ENCODE measurements at regions not wholly inside any gene's neighbourhood (a gene's known extent, or its start where the extent isn't known, plus 50 kb on each side); places are given as distances from the start of the nearest gene placed in this dataset.

- DNase-seq (ENCODE audit: low read depth, low spot score), result no peak
- H3K4me3 ChIP-seq (ENCODE audit: low read depth, low read length), result no peak overlapping the region
- TF ChIP-seq CTCF (IDR thresholded peaks at IDR 0.05; ENCODE audit: insufficient read depth, low read length, missing control alignments), result no peak
- ChIA-PET CTCF (interaction anchor here (0.7 to 3.1 kb wide), 5 partner anchors 16 to 207 kb away, joined by 3 to 14 read pairs (median 3); no protein-coding TSS in a partner anchor), POLR2A (interaction anchor here (1.0 to 1.2 kb wide), 3 partner anchors 22 to 267 kb away, joined by 3 to 5 read pairs (median 4); no protein-coding TSS in a partner anchor)
Measured at GRCh38 chr12:19945559-19946435, 422.5 kb upstream of the PDE3A start.

- peak; percentile 94 for DNase-seq (ENCODE audit: low read depth, low spot score)
- ChIA-PET CTCF (interaction anchor here (1.0 to 3.1 kb wide), 3 partner anchors 16 to 30 kb away, joined by 3 to 14 read pairs (median 5); no protein-coding TSS in a partner anchor), POLR2A (interaction anchor here (1.0 to 1.2 kb wide), 3 partner anchors 21 to 266 kb away, joined by 3 to 5 read pairs (median 4); no protein-coding TSS in a partner anchor)
- no peak for TF ChIP-seq CTCF (IDR thresholded peaks at IDR 0.05; ENCODE audit: insufficient read depth, low read length, missing control alignments)
- H3K4me3 ChIP-seq (ENCODE audit: low read depth, low read length), result peak overlapping the region; percentile 25
Measured at GRCh38 chr12:19946550-19946949, 421.8 kb upstream of the PDE3A start.

GRCh38 chr12:19947344-19947743 is 421.0 kb upstream of the PDE3A start:
- CTCF ChIA-PET, result no interaction called here
- no peak for DNase-seq (ENCODE audit: low read depth, low spot score)
- POLR2A ChIA-PET, result interaction anchor here (1.2 kb wide), 1 partner anchor 20 kb away, joined by 5 read pairs; no protein-coding TSS in a partner anchor
- TF ChIP-seq CTCF (IDR thresholded peaks at IDR 0.05; ENCODE audit: insufficient read depth, low read length, missing control alignments), result no peak
- no peak overlapping the region for H3K4me3 ChIP-seq (ENCODE audit: low read depth, low read length)

- no peak overlapping the region for H3K4me3 ChIP-seq (ENCODE audit: low read depth, low read length)
- CTCF ChIA-PET, result interaction anchor here (1.2 to 1.5 kb wide), 2 partner anchors 11 to 39 kb away, joined by 3 read pairs; no protein-coding TSS in a partner anchor
- TF ChIP-seq CTCF (IDR thresholded peaks at IDR 0.05; ENCODE audit: insufficient read depth, low read length, missing control alignments), result no peak
- POLR2A ChIA-PET, result no interaction called here
- no peak for DNase-seq (ENCODE audit: low read depth, low spot score)
Measured at GRCh38 chr12:19951664-19952063, 416.7 kb upstream of the PDE3A start.

- ChIA-PET POLR2A (no interaction called here), CTCF (interaction anchor here (1.2 kb wide), 1 partner anchor 648 kb away, joined by 3 read pairs; no protein-coding TSS in a partner anchor)
- TF ChIP-seq CTCF (IDR thresholded peaks at IDR 0.05; ENCODE audit: insufficient read depth, low read length, missing control alignments), result no peak
- DNase-seq (ENCODE audit: low read depth, low spot score), result no peak
- H3K4me3 ChIP-seq (ENCODE audit: low read depth, low read length), result no peak overlapping the region
Measured at GRCh38 chr12:19953734-19954133, 414.6 kb upstream of the PDE3A start.

GRCh38 chr12:19954163-19954562 is 414.2 kb upstream of the PDE3A start:
- no peak for TF ChIP-seq CTCF (IDR thresholded peaks at IDR 0.05; ENCODE audit: insufficient read depth, low read length, missing control alignments)
- DNase-seq (ENCODE audit: low read depth, low spot score), result no peak
- POLR2A ChIA-PET, result no interaction called here
- H3K4me3 ChIP-seq (ENCODE audit: low read depth, low read length), result no peak overlapping the region
- CTCF ChIA-PET, result no interaction called here
